Head of caudate nucleus (tissue), 42 donors: ENCODE measurements at regions not wholly inside any gene's neighbourhood (a gene's known extent, or its start where the extent isn't known, plus 50 kb on each side); places are given as distances from the start of the nearest gene placed in this dataset.

Source experiments
- DNase-seq, 42 donors: peaks; one replicate each; pipeline versions ENCODE4 v3.0.0 to v3.0.0-alpha.2; 2020 to 2021; ENCODE audit warnings: mixed read lengths in 7 of 42
- intact Hi-C: fragments of 100-400 bp; cut with DNase I; formaldehyde crosslinking; loops from one replicate; pipeline ENCODE4 v1.15.0; 2022

- no peak for DNase-seq
- intact Hi-C loops: no loop called here
Observed at GRCh38 chr6:8155259-8156012, 53.1 kb upstream of the EEF1E1 start.
